IMR-90 (cell line): ENCODE measurements at regions not wholly inside any gene's neighbourhood (a gene's known extent, or its start where the extent isn't known, plus 50 kb on each side); places are given as distances from the start of the nearest gene placed in this dataset.

ENCODE experiments used
- ATAC-seq: fragments of 200-7000 bp; cut with Tn5 transposase; 2 replicates; pipeline ENCODE4 v1.9.1; 2020; ENCODE audit warnings: low read depth, mild to moderate bottlenecking, moderate library complexity
- BruUV-seq: library from RNA; stranded (reverse); fragments of 400-500 nt; replicated peaks from 2 replicates; lab custom pipeline; 2021; lab: Mats Ljungman, UMichigan
- CTCF ChIA-PET: fragments of 300-600 bp; formaldehyde crosslinking; extraction: SDS; loops from one replicate; lab custom pipeline; 2021; ENCODE audit warnings: antibody characterized with exemption; lab: Yijun Ruan, JAX
- POLR2A ChIA-PET: fragments of 300-600 bp; sonication (Branson Sonifier 250); formaldehyde crosslinking; loops from one replicate; lab custom pipeline; 2022; ENCODE audit warnings: antibody characterized with exemption; ENCODE audit not compliant: unreplicated experiment; lab: Charles Lee
- DNase-seq: peaks from one replicate; pipeline ENCODE4 v3.0.0; 2013
- H2AFZ ChIP-seq: replicated peaks from 2 replicates; pipeline ENCODE3; 2013; ENCODE audit warnings: low read length, mild to moderate bottlenecking; ENCODE audit not compliant: poor library complexity
- H2AK5ac ChIP-seq: 2 replicates; pipeline ENCODE4 v1.6.1; 2013; ENCODE audit warnings: low read depth, low read length, inconsistent platforms
- H2AK9ac ChIP-seq: replicated peaks from 2 replicates; pipeline ENCODE3; 2013; ENCODE audit warnings: mild to moderate bottlenecking, low read depth, low read length, moderate library complexity; ENCODE audit not compliant: poor library complexity
- H2BK120ac ChIP-seq: 2 replicates; pipeline ENCODE4 v1.6.1; 2013; ENCODE audit warnings: low read depth, low read length, inconsistent platforms
- H2BK15ac ChIP-seq: 3 replicates; pipeline ENCODE4 v1.6.1; 2013; ENCODE audit warnings: low read depth, low read length, inconsistent platforms
- H2BK20ac ChIP-seq: 2 replicates; pipeline ENCODE4 v1.6.1; 2013; ENCODE audit warnings: low read depth, mild to moderate bottlenecking, inconsistent platforms, low read length, moderate library complexity
- H2BK5ac ChIP-seq: 2 replicates; pipeline ENCODE4 v1.6.1; 2013; ENCODE audit warnings: mild to moderate bottlenecking, low read depth, low read length, inconsistent platforms; ENCODE audit not compliant: poor library complexity, severe bottlenecking
- H3K14ac ChIP-seq: replicated peaks from 2 replicates; pipeline ENCODE4 v1.6.1; 2013; ENCODE audit warnings: low read depth, low read length, inconsistent platforms
- H3K18ac ChIP-seq: 2 replicates; pipeline ENCODE4 v1.6.1; 2013; ENCODE audit warnings: low read depth, low read length, control low read depth
- H3K23ac ChIP-seq: 2 replicates; pipeline ENCODE4 v1.6.1; 2013; ENCODE audit warnings: low read depth, low read length, inconsistent platforms
- H3K27ac ChIP-seq: 2 replicates; pipeline ENCODE4 v1.5.1; 2013; ENCODE audit warnings: mild to moderate bottlenecking, control low read depth, low read length; ENCODE audit not compliant: insufficient read depth
- H3K27me3 ChIP-seq: 2 replicates; pipeline ENCODE4 v1.6.1; 2013; ENCODE audit warnings: low read length; ENCODE audit not compliant: control insufficient read depth, insufficient read depth
- H3K36me3 ChIP-seq: 2 replicates; pipeline ENCODE4 v1.6.1; 2013; ENCODE audit warnings: low read length, mixed read lengths; ENCODE audit not compliant: control insufficient read depth, insufficient read depth
- H3K4ac ChIP-seq: 2 replicates; pipeline ENCODE4 v1.6.1; 2013; ENCODE audit warnings: low read depth, low read length, inconsistent platforms
- H3K4me1 ChIP-seq: 2 replicates; pipeline ENCODE4 v1.6.1; 2013; ENCODE audit warnings: low read length, mixed read lengths; ENCODE audit not compliant: control insufficient read depth, insufficient read depth
- H3K4me2 ChIP-seq: 2 replicates; pipeline ENCODE4 v1.6.1; 2013; ENCODE audit warnings: low read depth, mild to moderate bottlenecking, control low read depth, low read length, moderate library complexity
- H3K4me3 ChIP-seq: 2 replicates; pipeline ENCODE4 v1.5.1; 2013; ENCODE audit warnings: low read depth, mild to moderate bottlenecking, control low read depth, low read length, moderate library complexity; ENCODE audit not compliant: insufficient read depth
- H3K56ac ChIP-seq: 2 replicates; pipeline ENCODE4 v1.6.1; 2013; ENCODE audit warnings: low read length, inconsistent platforms; ENCODE audit not compliant: insufficient read depth; ENCODE audit errors: extremely low read depth
- H3K79me1 ChIP-seq, 2 experiments: 2 replicates each; pipeline ENCODE4 v1.6.1; 2013; ENCODE audit warnings: low read length in 2 of 2, inconsistent platforms in 1 of 2, low read depth in 1 of 2
- H3K9ac ChIP-seq: 2 replicates; pipeline ENCODE4 v1.6.1; 2013; ENCODE audit warnings: low read depth, low read length, control low read depth
- H3K9me1 ChIP-seq: 2 replicates; pipeline ENCODE4 v1.6.1; 2013; ENCODE audit warnings: low read length, inconsistent platforms; ENCODE audit not compliant: insufficient read depth
- H3K9me3 ChIP-seq: 2 replicates; pipeline ENCODE4 v1.6.1; 2013; ENCODE audit warnings: low read length; ENCODE audit not compliant: control insufficient read depth, insufficient read depth
- H4K20me1 ChIP-seq: 2 replicates; pipeline ENCODE4 v1.6.1; 2013; ENCODE audit warnings: low read length, inconsistent platforms; ENCODE audit not compliant: insufficient read depth
- H4K5ac ChIP-seq: 2 replicates; pipeline ENCODE4 v1.6.1; 2013; ENCODE audit warnings: mild to moderate bottlenecking, low read depth, low read length, control low read depth
- H4K8ac ChIP-seq, 2 experiments: 2 replicates each; pipeline ENCODE4 v1.6.1; 2013; ENCODE audit warnings: low read depth in 2 of 2, low read length in 2 of 2, control low read depth in 1 of 2, inconsistent platforms in 1 of 2
- H4K91ac ChIP-seq: 2 replicates; pipeline ENCODE4 v1.6.1; 2013; ENCODE audit warnings: low read depth, low read length, inconsistent platforms; ENCODE audit not compliant: insufficient read depth
- CHD1 ChIP-seq: IDR thresholded peaks from 2 replicates; pipeline ENCODE4 v1.6.1; 2012; ENCODE audit warnings: low read depth, low read length, improper control_type of control experiment
- FOS ChIP-seq: fragments of 150-350 bp; IDR thresholded peaks from 2 replicates; pipeline ENCODE4 v1.6.1; 2016; ENCODE audit warnings: low read depth, low read length
- NFE2L2 ChIP-seq: fragments of 150-350 bp; IDR thresholded peaks from 2 replicates; pipeline ENCODE4 v1.6.1; 2016; ENCODE audit warnings: low read depth, mild to moderate bottlenecking, low read length
- SMC3 ChIP-seq: fragments of 150-350 bp; IDR thresholded peaks from 2 replicates; pipeline ENCODE4 v1.6.1; 2016; ENCODE audit warnings: low read depth, mild to moderate bottlenecking, antibody characterized with exemption, low read length, moderate library complexity
- WGBS, 2 experiments: methylation state at CpG; one replicate each; pipeline versions ENCODE4 v1.1.5 to v1.1.7; 2013; ENCODE audit warnings: missing lambda C conversion rate in 2 of 2; ENCODE audit not compliant: insufficient read length in 1 of 2; ENCODE audit errors: extremely low coverage in 2 of 2; 5-methylcytosine and 5-hydroxymethylcytosine counted together
- dilution Hi-C: fragments of 300-500 bp; cut with HindIII; formaldehyde crosslinking; loops from one replicate; pipeline ENCODE4 v1.14.3; 2018; ENCODE audit warnings: low sequenced_read_pairs; ENCODE audit not compliant: unreplicated experiment
- in situ Hi-C: fragments of 300-500 bp; cut with MboI; formaldehyde crosslinking; loops from 3 replicates; pipeline ENCODE4 v1.14.3; 2019; ENCODE audit warnings: low sequenced_read_pairs, inconsistent platforms, mixed read lengths
- intact Hi-C: fragments of 100-400 bp; cut with micrococcal nuclease; formaldehyde crosslinking; loops from 2 replicates; pipeline ENCODE4 v1.10.0; 2022

DNA sequence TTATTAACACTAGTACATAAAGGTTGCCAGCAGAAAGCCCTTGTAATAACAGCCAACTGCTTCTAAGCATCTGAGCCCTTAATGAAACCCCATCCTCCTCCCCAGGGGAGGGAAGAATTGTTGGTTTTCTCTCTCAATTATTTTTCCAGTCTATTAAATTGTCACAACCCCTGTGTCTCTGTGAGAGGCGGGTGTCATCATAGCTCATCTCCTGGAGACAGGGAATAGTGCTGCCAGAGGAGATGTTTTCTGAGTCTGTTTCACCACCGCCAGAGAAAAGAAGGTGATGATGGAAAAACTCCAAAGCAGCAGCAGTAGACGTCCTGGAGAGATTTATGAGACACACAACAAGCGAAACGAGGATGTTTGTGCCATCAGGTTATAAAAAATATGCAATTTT is 271.1 kb upstream of the NMUR2 start:
- Histone ChIP-seq H3K18ac (no peak overlapping the region), H4K8ac (no peak overlapping the region), H3K4ac (no peak overlapping the region), H2AK5ac (no peak overlapping the region), H3K9ac (no peak overlapping the region), H3K27me3 (no peaks in the 10 kb centered on the region), H2BK5ac (no peak overlapping the region), H3K23ac (no peak overlapping the region), H2BK20ac (no peak overlapping the region), H3K56ac (no peak overlapping the region), H3K14ac (no peak overlapping the region), H2BK15ac (no peak overlapping the region), H3K9me3 (peaks cover 5% of the 10 kb centered on the region), H2AFZ (no peak overlapping the region), H2AK9ac (no peak overlapping the region), H3K27ac (no peak overlapping the region), H3K4me1 (no peaks in the 10 kb centered on the region), H3K4me2 (no peak overlapping the region), H4K5ac (no peak overlapping the region), H2BK120ac (no peak overlapping the region), H3K4me3 (no peak overlapping the region), H3K79me1 (no peaks in the 10 kb centered on the region), H3K9me1 (no peaks in the 10 kb centered on the region), H3K36me3 (no peaks in the 10 kb centered on the region), H4K91ac (no peak overlapping the region), H4K20me1 (no peaks in the 10 kb centered on the region)
- ChIA-PET CTCF (no interaction called here), POLR2A (no interaction called here)
- no CpG with 5 or more reads among the region's 5 CpGs for WGBS, 2 experiments
- dilution Hi-C loops (no loop called here), intact Hi-C loops (no loop called here), in situ Hi-C loops (no loop called here)
- DNase-seq (no peak), ATAC-seq (no peak)
- no TSS peak for BruUV-seq
- no peak for TF ChIP-seq NFE2L2
- no peak for TF ChIP-seq SMC3
- no peak for TF ChIP-seq CHD1
- TF ChIP-seq FOS, result no peak
